Thyroid gland (tissue), 4 donors: ENCODE measurements at regions not wholly inside any gene's neighbourhood (a gene's known extent, or its start where the extent isn't known, plus 50 kb on each side); places are given as distances from the start of the nearest gene placed in this dataset.

Experiments
- CTCF ChIP-seq, 6 experiments: fragments of 200-600 bp in 3 of 6; fragments of 450-650 bp in 3 of 6; sonication (generic) in 3 of 6; IDR thresholded peaks; one replicate each; pipeline ENCODE4 v1.5.1; 2016 to 2019; ENCODE audit warnings: antibody characterized with exemption in 6 of 6, mild to moderate bottlenecking in 2 of 6, inconsistent platforms in 1 of 6, moderate library complexity in 1 of 6
- POLR2A ChIP-seq, 2 donors: fragments of 450-650 bp; IDR thresholded peaks; one replicate each; pipeline ENCODE4 v1.6.1; 2017; ENCODE audit warnings: antibody characterized with exemption in 2 of 2, mild to moderate bottlenecking in 2 of 2, moderate library complexity in 1 of 2

GRCh38 chr9:107874591-107875369, 385.2 kb upstream of the KLF4 start:
- TF ChIP-seq CTCF (IDR thresholded peaks at IDR 0.05) = no peak
- TF ChIP-seq POLR2A (IDR thresholded peaks at IDR 0.05) = no peak
